H1 (cell line): ENCODE measurements at regions not wholly inside any gene's neighbourhood (a gene's known extent, or its start where the extent isn't known, plus 50 kb on each side); places are given as distances from the start of the nearest gene placed in this dataset.

Experiments
- CTCF ChIA-PET: fragments of 300-600 bp; sonication (Branson Sonifier 250); formaldehyde crosslinking; loops from one replicate; lab custom pipeline; 2021; ENCODE audit not compliant: partially characterized antibody; lab: Charles Lee
- POLR2A ChIA-PET: fragments of 300-600 bp; sonication (Branson Sonifier 250); formaldehyde crosslinking; loops from one replicate; lab custom pipeline; 2021; ENCODE audit warnings: inconsistent platforms; ENCODE audit not compliant: partially characterized antibody; lab: Charles Lee
- DNase-seq, 2 experiments: peaks; one replicate each; pipeline versions ENCODE4 v3.0.0 to v3.0.0-alpha.2; 2010 to 2022; ENCODE audit warnings: low spot score in 2 of 2, low read depth in 1 of 2, mixed read lengths in 1 of 2
- FAIRE-seq: peaks from 2 replicates; lab custom pipeline; 2011; peaks lifted over from hg19 to GRCh38; lab: Jason Lieb, UNC
- H2AFZ ChIP-seq: 2 replicates; pipeline ENCODE4 v1.8.1; 2012; ENCODE audit warnings: low read length, inconsistent platforms
- H2AK5ac ChIP-seq: 2 replicates; pipeline ENCODE4 v1.6.1; 2013; ENCODE audit warnings: low read depth, low read length
- H2BK120ac ChIP-seq: replicated peaks from 2 replicates; pipeline ENCODE3; 2013; ENCODE audit warnings: low read depth, low read length, inconsistent platforms
- H2BK12ac ChIP-seq: 2 replicates; pipeline ENCODE4 v1.6.1; 2013; ENCODE audit warnings: low read depth, low read length
- H2BK15ac ChIP-seq: 2 replicates; pipeline ENCODE4 v1.6.1; 2013; ENCODE audit warnings: low read length
- H2BK20ac ChIP-seq: 2 replicates; pipeline ENCODE4 v1.6.1; 2013; ENCODE audit warnings: low read length
- H2BK5ac ChIP-seq: 2 replicates; pipeline ENCODE4 v1.6.1; 2013; ENCODE audit warnings: low read depth, low read length
- H3K14ac ChIP-seq: 2 replicates; pipeline ENCODE4 v1.6.1; 2013; ENCODE audit warnings: inconsistent platforms; ENCODE audit not compliant: insufficient read length
- H3K18ac ChIP-seq: 2 replicates; pipeline ENCODE4 v1.6.1; 2013; ENCODE audit warnings: low read length; ENCODE audit errors: extremely low read depth
- H3K23ac ChIP-seq: 2 replicates; pipeline ENCODE4 v1.6.1; 2013; ENCODE audit warnings: inconsistent platforms; ENCODE audit not compliant: insufficient read length
- H3K23me2 ChIP-seq: 2 replicates; pipeline ENCODE4 v1.6.1; 2013; ENCODE audit warnings: low read depth, low read length
- H3K27ac ChIP-seq: 2 replicates; pipeline ENCODE4 v1.6.1; 2011; ENCODE audit warnings: low read depth, low read length, inconsistent platforms
- H3K27me3 ChIP-seq, 4 experiments: replicated peaks in 1 of 4; 1 replicate in 1 of 4; 2 replicates in 3 of 4; pipeline versions ENCODE4 v1.6.1 to v1.8.1; 2011 to 2013; ENCODE audit warnings: low read length in 3 of 4, mild to moderate bottlenecking in 3 of 4, inconsistent platforms in 2 of 4, mixed read lengths in 2 of 4, moderate library complexity in 1 of 4; ENCODE audit not compliant: control insufficient read depth in 3 of 4, insufficient read depth in 3 of 4; ENCODE audit errors: extremely low read depth in 1 of 4
- H3K36me3 ChIP-seq, 4 experiments: 2 replicates each; pipeline versions ENCODE4 v1.6.1 to v1.8.1; 2011 to 2013; ENCODE audit warnings: mild to moderate bottlenecking in 4 of 4, low read length in 3 of 4, moderate library complexity in 2 of 4, control low read depth in 1 of 4, inconsistent platforms in 1 of 4; ENCODE audit not compliant: insufficient read depth in 4 of 4, control insufficient read depth in 2 of 4
- H3K4ac ChIP-seq: replicated peaks from 2 replicates; pipeline ENCODE3; 2013; ENCODE audit warnings: low read length, low read depth, mixed read lengths, inconsistent platforms; ENCODE audit not compliant: insufficient read length
- H3K4me1 ChIP-seq, 4 experiments: replicated peaks in 1 of 4; 1 replicate in 1 of 4; 2 replicates in 3 of 4; pipeline versions ENCODE4 v1.6.1 to v1.8.1; 2011 to 2013; ENCODE audit warnings: low read length in 3 of 4, inconsistent platforms in 2 of 4, mixed read lengths in 1 of 4; ENCODE audit not compliant: insufficient read depth in 4 of 4, control insufficient read depth in 3 of 4
- H3K4me2 ChIP-seq, 2 experiments: 2 replicates each; pipeline versions ENCODE4 v1.6.1 to v1.8.1; 2011 to 2013; ENCODE audit warnings: low read depth in 2 of 2, low read length in 2 of 2, control low read depth in 1 of 2, inconsistent platforms in 1 of 2, mild to moderate bottlenecking in 1 of 2; ENCODE audit not compliant: insufficient read depth in 1 of 2
- H3K4me3 ChIP-seq, 4 experiments: fragments of 200-600, 300-600 bp in 1 of 4; sonication (generic), shearing (Covaris generic), sonication (Bioruptor Twin) in 1 of 4; 2 replicates each; pipeline versions ENCODE4 v1.5.1 to v1.8.1; 2011 to 2016; ENCODE audit warnings: low read length in 4 of 4, low read depth in 3 of 4, control low read depth in 2 of 4, inconsistent platforms in 2 of 4, mild to moderate bottlenecking in 2 of 4, mixed read lengths in 1 of 4, moderate library complexity in 1 of 4; ENCODE audit not compliant: insufficient read depth in 2 of 4; ENCODE audit errors: extremely low read depth in 1 of 4
- H3K56ac ChIP-seq: replicated peaks from 2 replicates; pipeline ENCODE3; 2013; ENCODE audit warnings: low read depth, mild to moderate bottlenecking, mixed read lengths, low read length, inconsistent platforms; ENCODE audit not compliant: insufficient read length
- H3K79me1 ChIP-seq: 2 replicates; pipeline ENCODE4 v1.6.1; 2013; ENCODE audit warnings: low read depth, low read length, control low read depth
- H3K79me2 ChIP-seq, 2 experiments: 2 replicates each; pipeline versions ENCODE4 v1.6.1 to v1.8.1; 2012 to 2013; ENCODE audit warnings: low read length in 2 of 2, mild to moderate bottlenecking in 2 of 2, inconsistent platforms in 1 of 2; ENCODE audit not compliant: insufficient read depth in 2 of 2, control insufficient read depth in 1 of 2
- H3K9ac ChIP-seq, 4 experiments: replicated peaks in 1 of 4; 1 replicate in 1 of 4; 2 replicates in 3 of 4; pipeline versions ENCODE4 v1.6.1 to v1.8.1; 2011 to 2013; ENCODE audit warnings: low read depth in 3 of 4, low read length in 3 of 4, control low read depth in 2 of 4, mild to moderate bottlenecking in 2 of 4, moderate library complexity in 2 of 4, inconsistent platforms in 1 of 4; ENCODE audit errors: extremely low read depth in 1 of 4
- H3K9me3 ChIP-seq, 2 experiments: 2 replicates each; pipeline versions ENCODE4 v1.6.1 to v1.8.1; 2012 to 2013; ENCODE audit warnings: mild to moderate bottlenecking in 2 of 2, moderate library complexity in 2 of 2, control low read depth in 1 of 2, inconsistent platforms in 1 of 2, low read depth in 1 of 2, low read length in 1 of 2, mixed read lengths in 1 of 2; ENCODE audit not compliant: insufficient read depth in 2 of 2
- H4K20me1 ChIP-seq, 2 experiments: replicated peaks in 1 of 2; 2 replicates each; pipeline versions ENCODE3 to v1.8.1; 2011 to 2013; ENCODE audit warnings: inconsistent platforms in 2 of 2, low read length in 2 of 2, mild to moderate bottlenecking in 1 of 2; ENCODE audit not compliant: insufficient read depth in 2 of 2, control insufficient read depth in 1 of 2
- H4K5ac ChIP-seq: 2 replicates; pipeline ENCODE4 v1.6.1; 2013; ENCODE audit warnings: low read length, low read depth, mixed read lengths, inconsistent platforms; ENCODE audit not compliant: insufficient read length
- H4K8ac ChIP-seq: 2 replicates; pipeline ENCODE4 v1.8.0; 2013; ENCODE audit warnings: mild to moderate bottlenecking, moderate library complexity, low read length, inconsistent platforms; ENCODE audit not compliant: insufficient read depth; ENCODE audit errors: extremely low read depth
- H4K91ac ChIP-seq: replicated peaks from 2 replicates; pipeline ENCODE3; 2013; ENCODE audit warnings: low read length, mixed read lengths, inconsistent platforms; ENCODE audit not compliant: insufficient read length
- BACH1 ChIP-seq: IDR thresholded peaks from 2 replicates; pipeline ENCODE4 v1.6.1; 2012; ENCODE audit warnings: low read length, improper control_type of control experiment
- RNF2 ChIP-seq: fragments of 200-900, 300-1000 bp; sonication (generic); IDR thresholded peaks from 2 replicates; pipeline ENCODE4 v1.7.1; 2016; ENCODE audit warnings: borderline replicate concordance, low read depth, mild to moderate bottlenecking, antibody characterized with exemption, low read length; ENCODE audit not compliant: poor library complexity, severe bottlenecking; ENCODE audit errors: missing control alignments
- SUZ12 ChIP-seq: fragments of 200-600 bp; sonication (generic); IDR thresholded peaks from 2 replicates; pipeline ENCODE4 v1.6.1; 2012; ENCODE audit warnings: mild to moderate bottlenecking, inconsistent platforms, low read length, moderate library complexity, mixed read lengths
- TBP ChIP-seq: IDR thresholded peaks from 2 replicates; pipeline ENCODE4 v1.6.1; 2011; ENCODE audit warnings: low read depth, low read length, improper control_type of control experiment
- WGBS, 2 experiments: shearing (Covaris generic) in 1 of 2; methylation state at CpG; one replicate each; pipeline versions ENCODE4 v1.1.6 to v1.1.7; 2013 to 2015; ENCODE audit warnings: low lambda C conversion rate in 2 of 2, mixed read lengths in 2 of 2, inconsistent platforms in 1 of 2, low coverage in 1 of 2, missing lambda C conversion rate in 1 of 2; ENCODE audit not compliant: insufficient replicate concordance in 2 of 2, insufficient coverage in 1 of 2, insufficient read length in 1 of 2; ENCODE audit errors: extremely low coverage in 1 of 2, missing lambda C conversion rate in 1 of 2; 5-methylcytosine and 5-hydroxymethylcytosine counted together

DNA sequence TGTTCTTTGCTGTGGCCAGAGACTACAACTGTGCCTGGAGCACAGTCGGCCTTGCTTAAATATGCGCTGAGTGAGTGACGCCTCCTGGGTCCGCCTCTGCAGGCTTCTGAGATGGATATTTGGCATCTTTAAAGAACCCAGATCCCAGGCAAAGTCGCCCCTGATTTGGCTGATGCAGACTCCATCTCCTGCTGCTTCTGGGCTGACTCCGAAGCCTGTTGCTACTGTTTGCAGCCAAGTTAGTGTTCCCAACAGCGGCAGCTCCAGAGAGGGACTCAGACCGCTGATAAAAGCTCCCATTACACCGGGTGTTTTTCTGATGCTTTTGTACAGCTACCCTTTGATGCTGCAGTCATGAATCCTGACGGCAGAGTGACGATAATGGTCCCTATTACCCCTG is 83.0 kb upstream of the SULF2 start:
- no peak overlapping the region for H3K27ac ChIP-seq
- H3K9me3 ChIP-seq, result no peaks in the 10 kb centered on the region
- ChIA-PET CTCF (interaction anchor here (0.7 kb wide), 1 partner anchor 907 kb away, joined by 4 read pairs; no protein-coding TSS in a partner anchor), POLR2A (no interaction called here)
- no peak overlapping the region for H3K4me2 ChIP-seq
- WGBS, 2 experiments, result 90% methylated on average over 11 of the region's 11 CpGs; no CpG with 5 or more reads in 1 of the 2 experiments
- no peaks in the 10 kb centered on the region for H3K79me2 ChIP-seq
- no peak overlapping the region for H3K4me3 ChIP-seq
- FAIRE-seq (no peak), DNase-seq (no peak)
- H4K91ac ChIP-seq, result no peak overlapping the region
- no peak overlapping the region for H3K14ac ChIP-seq
- TF ChIP-seq SUZ12, result no peak
- no peak for TF ChIP-seq RNF2
- TF ChIP-seq TBP, result no peak
- no peak for TF ChIP-seq BACH1
- no peak overlapping the region for H3K9ac ChIP-seq
- no peaks in the 10 kb centered on the region for H3K27me3 ChIP-seq
- H3K36me3 ChIP-seq, result no peaks in the 10 kb centered on the region
- no peaks in the 10 kb centered on the region for H3K23me2 ChIP-seq
- H2BK120ac ChIP-seq, result no peak overlapping the region
- no peak overlapping the region for H2BK5ac ChIP-seq
- H3K18ac ChIP-seq, result no peak overlapping the region
- H4K20me1 ChIP-seq, result no peaks in the 10 kb centered on the region
- no peak overlapping the region for H3K56ac ChIP-seq
- no peak overlapping the region for H2AK5ac ChIP-seq
- no peak overlapping the region for H2BK15ac ChIP-seq
- H3K4ac ChIP-seq, result no peak overlapping the region
- no peak overlapping the region for H4K8ac ChIP-seq
- H3K23ac ChIP-seq, result no peak overlapping the region
- no peak overlapping the region for H2BK20ac ChIP-seq
- no peak overlapping the region for H4K5ac ChIP-seq
- H2BK12ac ChIP-seq, result no peak overlapping the region
- no peak overlapping the region for H2AFZ ChIP-seq
- no peaks in the 10 kb centered on the region; a peak in 1 of 7 replicates for H3K4me1 ChIP-seq
- H3K79me1 ChIP-seq, result no peaks in the 10 kb centered on the region
